ENCODE measurements at regions not wholly inside any gene's neighbourhood (a gene's known extent, or its start where the extent isn't known, plus 50 kb on each side); places are given as distances from the start of the nearest gene placed in this dataset.

DNA sequence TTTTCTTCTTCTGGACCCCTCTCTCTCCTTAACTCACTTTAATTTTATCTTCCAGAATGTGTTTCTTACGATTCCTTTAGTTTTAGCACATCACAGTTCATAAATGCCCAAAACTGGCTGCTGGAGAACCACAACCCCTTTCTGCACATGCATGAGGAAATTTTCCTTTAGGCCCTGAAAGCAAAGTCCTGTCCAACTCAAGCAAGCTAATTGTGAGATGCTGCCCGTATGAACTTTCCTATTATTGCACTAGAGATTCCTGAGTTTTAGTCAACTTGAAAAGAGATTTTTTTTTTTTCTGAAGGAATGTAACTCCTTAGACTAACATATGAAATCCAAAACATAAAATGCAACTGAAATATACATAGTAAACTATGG lies 52.1 kb upstream of the DAB2 start:
- no peak overlapping the region for H3K4me3 ChIP-seq (ENCODE audit: low read depth in 1 of 2, low read length in 2 of 2)
- no peak overlapping the region for H3K27ac ChIP-seq (ENCODE audit: low read length)
- H3K36me3 ChIP-seq (ENCODE audit: control insufficient read depth in 1 of 2, insufficient read depth in 2 of 2, low read length in 2 of 2) = no peaks in the 10 kb centered on the region
- H3K4me1 ChIP-seq (ENCODE audit: control insufficient read depth in 1 of 2, insufficient read depth in 2 of 2, low read length in 2 of 2) = peaks cover 0 to 16% of the 10 kb centered on the region in 2 donors
- no peaks in the 10 kb centered on the region for H3K9me3 ChIP-seq (ENCODE audit: control insufficient read depth in 1 of 2, low read length in 2 of 2)
- H3K27me3 ChIP-seq (ENCODE audit: low read depth, low read length) = no peaks in the 10 kb centered on the region

DNA sequence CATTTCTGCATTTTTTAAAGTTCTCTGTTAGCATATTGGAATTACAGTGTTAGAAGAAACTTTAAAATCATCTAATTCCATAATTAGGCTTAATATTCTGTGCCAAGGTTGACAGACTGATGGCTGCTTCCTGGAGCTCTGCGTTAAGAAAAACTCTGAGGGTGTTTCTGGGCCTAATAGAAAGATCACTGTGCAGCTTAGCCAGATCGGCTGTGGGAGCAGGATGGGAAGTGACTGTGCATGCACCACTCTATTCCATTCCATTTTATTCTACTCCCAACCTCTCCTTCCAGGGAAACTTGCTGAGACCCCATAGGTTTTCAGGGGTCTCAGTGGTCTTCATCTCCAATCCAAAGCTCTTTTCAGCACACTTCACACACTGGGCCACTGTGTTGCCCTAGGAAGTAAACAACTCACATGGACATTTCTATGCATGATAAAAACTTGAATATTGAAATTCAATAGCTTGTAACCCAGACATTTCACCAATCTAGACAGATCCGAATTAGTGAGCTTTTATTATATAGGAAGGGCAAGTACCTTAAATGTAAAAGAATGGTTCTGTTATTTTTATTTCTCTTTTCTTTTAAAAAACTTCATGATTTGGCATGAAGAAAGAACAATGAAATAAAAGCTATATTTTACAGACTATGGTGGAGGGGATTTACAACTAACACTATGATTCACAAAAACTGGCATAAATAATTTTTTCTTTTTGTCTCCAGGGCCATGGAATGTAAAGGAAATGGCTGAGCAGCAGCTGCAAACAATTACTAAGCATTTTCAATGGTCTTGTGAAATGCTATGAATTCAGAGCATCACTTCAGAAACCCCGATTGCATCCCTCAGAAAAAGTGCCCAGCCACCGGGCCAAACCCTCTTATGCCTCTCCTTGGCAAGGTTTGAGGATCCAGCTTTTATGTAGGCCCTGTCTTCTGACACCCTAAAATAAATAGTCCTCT lies 51.4 kb upstream of the DAB2 start:
- Histone ChIP-seq H3K36me3 (ENCODE audit: control insufficient read depth in 1 of 2, insufficient read depth in 2 of 2, low read length in 2 of 2) (no peaks in the 10 kb centered on the region), H3K4me1 (ENCODE audit: control insufficient read depth in 1 of 2, insufficient read depth in 2 of 2, low read length in 2 of 2) (peaks cover 0 to 16% of the 10 kb centered on the region in 2 donors), H3K9me3 (ENCODE audit: control insufficient read depth in 1 of 2, low read length in 2 of 2) (no peaks in the 10 kb centered on the region), H3K27me3 (ENCODE audit: low read depth, low read length) (no peaks in the 10 kb centered on the region), H3K4me3 (ENCODE audit: low read depth in 1 of 2, low read length in 2 of 2) (no peak overlapping the region), H3K27ac (ENCODE audit: low read length) (no peak overlapping the region)

DNA sequence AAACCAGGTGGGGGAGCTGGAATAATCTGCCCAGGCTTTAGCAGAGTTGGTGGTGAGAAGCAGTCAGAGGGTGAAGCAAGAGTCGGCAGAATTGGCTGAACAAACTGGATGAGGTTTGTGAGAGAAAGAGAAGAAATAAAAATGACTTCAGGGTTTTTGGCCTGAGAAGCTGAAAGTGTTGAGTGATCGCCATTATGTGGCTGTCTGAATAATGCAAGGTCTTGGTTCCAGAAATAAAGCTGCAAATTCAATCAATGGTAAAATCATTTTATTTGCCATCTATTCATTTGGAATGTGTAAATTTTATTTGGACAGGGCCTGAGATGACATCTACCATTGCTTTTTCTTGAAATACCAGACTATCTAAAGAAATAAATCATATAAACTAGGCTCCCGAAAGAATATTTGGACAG lies 50.4 kb upstream of the DAB2 start:
- Histone ChIP-seq H3K9me3 (ENCODE audit: control insufficient read depth in 1 of 2, low read length in 2 of 2) (no peaks in the 10 kb centered on the region), H3K36me3 (ENCODE audit: control insufficient read depth in 1 of 2, insufficient read depth in 2 of 2, low read length in 2 of 2) (no peaks in the 10 kb centered on the region), H3K27me3 (ENCODE audit: low read depth, low read length) (no peaks in the 10 kb centered on the region), H3K4me1 (ENCODE audit: control insufficient read depth in 1 of 2, insufficient read depth in 2 of 2, low read length in 2 of 2) (peaks cover 0 to 16% of the 10 kb centered on the region in 2 donors), H3K4me3 (ENCODE audit: low read depth in 1 of 2, low read length in 2 of 2) (no peak overlapping the region), H3K27ac (ENCODE audit: low read length) (no peak overlapping the region)

Data from muscle layer of duodenum (tissue), 2 donors.